K562 (cell line): ENCODE measurements at regions not wholly inside any gene's neighbourhood (a gene's known extent, or its start where the extent isn't known, plus 50 kb on each side); places are given as distances from the start of the nearest gene placed in this dataset.
A peak's percentile ranks its signal among the peaks of the same experiment; 100 is the strongest.

ENCODE experiments used
- LCOR ChIP-seq: sonication (generic); formaldehyde crosslinking; IDR thresholded peaks from 2 replicates; pipeline ENCODE4 v1.8.0; 2022; ENCODE audit warnings: mild to moderate bottlenecking, missing genetic modification reagents
- MECOM ChIP-seq: fragments of 250-450 bp; sonication (Bioruptor Pico); IDR thresholded peaks from 2 replicates; pipeline ENCODE4 v1.8.0; 2022; ENCODE audit warnings: inconsistent platforms
- MXI1 ChIP-seq: IDR thresholded peaks from 2 replicates; pipeline ENCODE4 v1.6.1; 2011; ENCODE audit warnings: low read depth, mild to moderate bottlenecking, improper control_type of control experiment, low read length
- RBM22 ChIP-seq: fragments of 200-400 bp; formaldehyde crosslinking; IDR thresholded peaks from 2 replicates; pipeline ENCODE4 v1.6.1; 2018; ENCODE audit warnings: low read length, low read depth; ENCODE audit not compliant: poor library complexity, severe bottlenecking
- TF ChIP-seq, protein P1 (sequence below): sonication (generic); formaldehyde crosslinking; IDR thresholded peaks from 2 replicates; pipeline ENCODE4 v1.8.0; 2023; ENCODE audit warnings: missing genetic modification reagents, mild to moderate bottlenecking, borderline replicate concordance
- TF ChIP-seq, protein P2 (sequence below), 2 experiments: IDR thresholded peaks; 2 replicates each; pipeline ENCODE4 v1.6.1; 2011; ENCODE audit warnings: borderline replicate concordance in 1 of 2, control low read depth in 1 of 2, low read depth in 1 of 2, low read length in 1 of 2, mild to moderate bottlenecking in 1 of 2, mixed read lengths in 1 of 2, moderate library complexity in 1 of 2; ENCODE audit not compliant: insufficient read depth in 1 of 2, insufficient read length in 1 of 2, poor library complexity in 1 of 2, severe bottlenecking in 1 of 2; ENCODE audit errors: extremely low read depth in 1 of 2
- TF ChIP-seq, protein P3 (sequence below): fragments of 450-650 bp; IDR thresholded peaks from 2 replicates; pipeline ENCODE4 v1.6.1; 2016; ENCODE audit warnings: mild to moderate bottlenecking, moderate library complexity

DNA sequence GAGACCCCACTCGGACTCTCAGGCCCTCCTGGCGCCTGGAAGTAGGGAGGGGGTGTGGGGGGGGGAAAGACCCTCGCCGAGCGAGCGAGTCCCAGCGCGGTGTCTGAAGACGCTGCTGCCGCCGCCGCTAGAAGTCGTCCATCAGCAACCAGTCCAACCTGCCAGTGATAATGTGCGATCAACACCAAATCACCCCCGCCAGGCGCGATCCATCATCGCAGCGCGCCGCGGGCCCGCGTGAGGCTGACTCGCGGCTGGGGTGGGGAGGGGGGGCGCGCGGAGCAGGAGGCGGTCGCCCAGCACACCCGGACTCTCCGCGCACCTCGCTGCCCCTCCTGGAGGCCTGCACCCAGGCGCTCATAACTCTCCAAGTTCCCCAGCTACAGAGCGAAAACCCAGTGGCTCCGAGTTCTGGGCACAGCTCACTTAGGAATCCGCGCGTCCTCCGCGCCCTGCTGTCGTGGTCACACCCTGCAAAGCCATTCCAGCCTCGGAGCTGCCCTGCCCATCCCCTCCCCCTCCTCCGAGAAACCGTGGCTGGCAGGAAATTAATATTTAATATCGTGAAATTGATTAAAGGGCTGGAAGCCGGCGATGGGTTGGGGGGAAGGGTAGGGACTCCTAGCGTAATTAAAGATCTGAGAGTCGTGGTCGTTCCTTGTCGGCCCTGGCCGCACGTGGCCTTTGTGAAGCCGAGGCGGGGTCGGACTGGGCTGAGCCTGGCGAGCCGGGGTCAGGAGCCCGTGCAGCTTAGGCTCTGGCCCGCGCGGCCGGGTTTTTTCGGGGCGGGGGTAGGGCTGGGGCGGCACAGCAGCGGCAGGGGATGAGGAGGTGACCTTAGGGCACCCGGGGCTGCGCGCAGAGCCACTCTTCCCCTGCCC, 58.1 kb upstream of the BCOR start (continued):
- TF ChIP-seq, protein P1, sequence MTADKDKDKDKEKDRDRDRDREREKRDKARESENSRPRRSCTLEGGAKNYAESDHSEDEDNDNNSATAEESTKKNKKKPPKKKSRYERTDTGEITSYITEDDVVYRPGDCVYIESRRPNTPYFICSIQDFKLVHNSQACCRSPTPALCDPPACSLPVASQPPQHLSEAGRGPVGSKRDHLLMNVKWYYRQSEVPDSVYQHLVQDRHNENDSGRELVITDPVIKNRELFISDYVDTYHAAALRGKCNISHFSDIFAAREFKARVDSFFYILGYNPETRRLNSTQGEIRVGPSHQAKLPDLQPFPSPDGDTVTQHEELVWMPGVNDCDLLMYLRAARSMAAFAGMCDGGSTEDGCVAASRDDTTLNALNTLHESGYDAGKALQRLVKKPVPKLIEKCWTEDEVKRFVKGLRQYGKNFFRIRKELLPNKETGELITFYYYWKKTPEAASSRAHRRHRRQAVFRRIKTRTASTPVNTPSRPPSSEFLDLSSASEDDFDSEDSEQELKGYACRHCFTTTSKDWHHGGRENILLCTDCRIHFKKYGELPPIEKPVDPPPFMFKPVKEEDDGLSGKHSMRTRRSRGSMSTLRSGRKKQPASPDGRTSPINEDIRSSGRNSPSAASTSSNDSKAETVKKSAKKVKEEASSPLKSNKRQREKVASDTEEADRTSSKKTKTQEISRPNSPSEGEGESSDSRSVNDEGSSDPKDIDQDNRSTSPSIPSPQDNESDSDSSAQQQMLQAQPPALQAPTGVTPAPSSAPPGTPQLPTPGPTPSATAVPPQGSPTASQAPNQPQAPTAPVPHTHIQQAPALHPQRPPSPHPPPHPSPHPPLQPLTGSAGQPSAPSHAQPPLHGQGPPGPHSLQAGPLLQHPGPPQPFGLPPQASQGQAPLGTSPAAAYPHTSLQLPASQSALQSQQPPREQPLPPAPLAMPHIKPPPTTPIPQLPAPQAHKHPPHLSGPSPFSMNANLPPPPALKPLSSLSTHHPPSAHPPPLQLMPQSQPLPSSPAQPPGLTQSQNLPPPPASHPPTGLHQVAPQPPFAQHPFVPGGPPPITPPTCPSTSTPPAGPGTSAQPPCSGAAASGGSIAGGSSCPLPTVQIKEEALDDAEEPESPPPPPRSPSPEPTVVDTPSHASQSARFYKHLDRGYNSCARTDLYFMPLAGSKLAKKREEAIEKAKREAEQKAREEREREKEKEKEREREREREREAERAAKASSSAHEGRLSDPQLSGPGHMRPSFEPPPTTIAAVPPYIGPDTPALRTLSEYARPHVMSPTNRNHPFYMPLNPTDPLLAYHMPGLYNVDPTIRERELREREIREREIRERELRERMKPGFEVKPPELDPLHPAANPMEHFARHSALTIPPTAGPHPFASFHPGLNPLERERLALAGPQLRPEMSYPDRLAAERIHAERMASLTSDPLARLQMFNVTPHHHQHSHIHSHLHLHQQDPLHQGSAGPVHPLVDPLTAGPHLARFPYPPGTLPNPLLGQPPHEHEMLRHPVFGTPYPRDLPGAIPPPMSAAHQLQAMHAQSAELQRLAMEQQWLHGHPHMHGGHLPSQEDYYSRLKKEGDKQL: 0 out of 2 replicates have a peak, but pooled peaks have one; percentile 45
- TF ChIP-seq, protein P2, sequence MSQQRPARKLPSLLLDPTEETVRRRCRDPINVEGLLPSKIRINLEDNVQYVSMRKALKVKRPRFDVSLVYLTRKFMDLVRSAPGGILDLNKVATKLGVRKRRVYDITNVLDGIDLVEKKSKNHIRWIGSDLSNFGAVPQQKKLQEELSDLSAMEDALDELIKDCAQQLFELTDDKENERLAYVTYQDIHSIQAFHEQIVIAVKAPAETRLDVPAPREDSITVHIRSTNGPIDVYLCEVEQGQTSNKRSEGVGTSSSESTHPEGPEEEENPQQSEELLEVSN (IDR thresholded peaks at IDR 0.05; ENCODE audit: borderline replicate concordance in 1 of 2, extremely low read depth in 1 of 2, insufficient read depth in 1 of 2, insufficient read length in 1 of 2, low read depth in 1 of 2, low read length in 1 of 2, poor library complexity in 1 of 2, severe bottlenecking in 1 of 2): peak in 1 of 2 experiments; percentile 10
- no peak for TF ChIP-seq MECOM
- 0 out of 2 replicates have a peak, but pooled peaks have one; percentile 45 for TF ChIP-seq LCOR (CRISPR knock-in tag)
- peak; percentile 50 for TF ChIP-seq RBM22
- no peak for TF ChIP-seq MXI1
- TF ChIP-seq, protein P3, sequence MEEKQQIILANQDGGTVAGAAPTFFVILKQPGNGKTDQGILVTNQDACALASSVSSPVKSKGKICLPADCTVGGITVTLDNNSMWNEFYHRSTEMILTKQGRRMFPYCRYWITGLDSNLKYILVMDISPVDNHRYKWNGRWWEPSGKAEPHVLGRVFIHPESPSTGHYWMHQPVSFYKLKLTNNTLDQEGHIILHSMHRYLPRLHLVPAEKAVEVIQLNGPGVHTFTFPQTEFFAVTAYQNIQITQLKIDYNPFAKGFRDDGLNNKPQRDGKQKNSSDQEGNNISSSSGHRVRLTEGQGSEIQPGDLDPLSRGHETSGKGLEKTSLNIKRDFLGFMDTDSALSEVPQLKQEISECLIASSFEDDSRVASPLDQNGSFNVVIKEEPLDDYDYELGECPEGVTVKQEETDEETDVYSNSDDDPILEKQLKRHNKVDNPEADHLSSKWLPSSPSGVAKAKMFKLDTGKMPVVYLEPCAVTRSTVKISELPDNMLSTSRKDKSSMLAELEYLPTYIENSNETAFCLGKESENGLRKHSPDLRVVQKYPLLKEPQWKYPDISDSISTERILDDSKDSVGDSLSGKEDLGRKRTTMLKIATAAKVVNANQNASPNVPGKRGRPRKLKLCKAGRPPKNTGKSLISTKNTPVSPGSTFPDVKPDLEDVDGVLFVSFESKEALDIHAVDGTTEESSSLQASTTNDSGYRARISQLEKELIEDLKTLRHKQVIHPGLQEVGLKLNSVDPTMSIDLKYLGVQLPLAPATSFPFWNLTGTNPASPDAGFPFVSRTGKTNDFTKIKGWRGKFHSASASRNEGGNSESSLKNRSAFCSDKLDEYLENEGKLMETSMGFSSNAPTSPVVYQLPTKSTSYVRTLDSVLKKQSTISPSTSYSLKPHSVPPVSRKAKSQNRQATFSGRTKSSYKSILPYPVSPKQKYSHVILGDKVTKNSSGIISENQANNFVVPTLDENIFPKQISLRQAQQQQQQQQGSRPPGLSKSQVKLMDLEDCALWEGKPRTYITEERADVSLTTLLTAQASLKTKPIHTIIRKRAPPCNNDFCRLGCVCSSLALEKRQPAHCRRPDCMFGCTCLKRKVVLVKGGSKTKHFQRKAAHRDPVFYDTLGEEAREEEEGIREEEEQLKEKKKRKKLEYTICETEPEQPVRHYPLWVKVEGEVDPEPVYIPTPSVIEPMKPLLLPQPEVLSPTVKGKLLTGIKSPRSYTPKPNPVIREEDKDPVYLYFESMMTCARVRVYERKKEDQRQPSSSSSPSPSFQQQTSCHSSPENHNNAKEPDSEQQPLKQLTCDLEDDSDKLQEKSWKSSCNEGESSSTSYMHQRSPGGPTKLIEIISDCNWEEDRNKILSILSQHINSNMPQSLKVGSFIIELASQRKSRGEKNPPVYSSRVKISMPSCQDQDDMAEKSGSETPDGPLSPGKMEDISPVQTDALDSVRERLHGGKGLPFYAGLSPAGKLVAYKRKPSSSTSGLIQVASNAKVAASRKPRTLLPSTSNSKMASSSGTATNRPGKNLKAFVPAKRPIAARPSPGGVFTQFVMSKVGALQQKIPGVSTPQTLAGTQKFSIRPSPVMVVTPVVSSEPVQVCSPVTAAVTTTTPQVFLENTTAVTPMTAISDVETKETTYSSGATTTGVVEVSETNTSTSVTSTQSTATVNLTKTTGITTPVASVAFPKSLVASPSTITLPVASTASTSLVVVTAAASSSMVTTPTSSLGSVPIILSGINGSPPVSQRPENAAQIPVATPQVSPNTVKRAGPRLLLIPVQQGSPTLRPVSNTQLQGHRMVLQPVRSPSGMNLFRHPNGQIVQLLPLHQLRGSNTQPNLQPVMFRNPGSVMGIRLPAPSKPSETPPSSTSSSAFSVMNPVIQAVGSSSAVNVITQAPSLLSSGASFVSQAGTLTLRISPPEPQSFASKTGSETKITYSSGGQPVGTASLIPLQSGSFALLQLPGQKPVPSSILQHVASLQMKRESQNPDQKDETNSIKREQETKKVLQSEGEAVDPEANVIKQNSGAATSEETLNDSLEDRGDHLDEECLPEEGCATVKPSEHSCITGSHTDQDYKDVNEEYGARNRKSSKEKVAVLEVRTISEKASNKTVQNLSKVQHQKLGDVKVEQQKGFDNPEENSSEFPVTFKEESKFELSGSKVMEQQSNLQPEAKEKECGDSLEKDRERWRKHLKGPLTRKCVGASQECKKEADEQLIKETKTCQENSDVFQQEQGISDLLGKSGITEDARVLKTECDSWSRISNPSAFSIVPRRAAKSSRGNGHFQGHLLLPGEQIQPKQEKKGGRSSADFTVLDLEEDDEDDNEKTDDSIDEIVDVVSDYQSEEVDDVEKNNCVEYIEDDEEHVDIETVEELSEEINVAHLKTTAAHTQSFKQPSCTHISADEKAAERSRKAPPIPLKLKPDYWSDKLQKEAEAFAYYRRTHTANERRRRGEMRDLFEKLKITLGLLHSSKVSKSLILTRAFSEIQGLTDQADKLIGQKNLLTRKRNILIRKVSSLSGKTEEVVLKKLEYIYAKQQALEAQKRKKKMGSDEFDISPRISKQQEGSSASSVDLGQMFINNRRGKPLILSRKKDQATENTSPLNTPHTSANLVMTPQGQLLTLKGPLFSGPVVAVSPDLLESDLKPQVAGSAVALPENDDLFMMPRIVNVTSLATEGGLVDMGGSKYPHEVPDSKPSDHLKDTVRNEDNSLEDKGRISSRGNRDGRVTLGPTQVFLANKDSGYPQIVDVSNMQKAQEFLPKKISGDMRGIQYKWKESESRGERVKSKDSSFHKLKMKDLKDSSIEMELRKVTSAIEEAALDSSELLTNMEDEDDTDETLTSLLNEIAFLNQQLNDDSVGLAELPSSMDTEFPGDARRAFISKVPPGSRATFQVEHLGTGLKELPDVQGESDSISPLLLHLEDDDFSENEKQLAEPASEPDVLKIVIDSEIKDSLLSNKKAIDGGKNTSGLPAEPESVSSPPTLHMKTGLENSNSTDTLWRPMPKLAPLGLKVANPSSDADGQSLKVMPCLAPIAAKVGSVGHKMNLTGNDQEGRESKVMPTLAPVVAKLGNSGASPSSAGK: 0 out of 2 replicates have a peak, but pooled peaks have one; percentile 8
